ENCODE measurements at regions not wholly inside any gene's neighbourhood (a gene's known extent, or its start where the extent isn't known, plus 50 kb on each side); places are given as distances from the start of the nearest gene placed in this dataset.

- Histone ChIP-seq H3K4me2 (ENCODE audit: low read depth, low read length, poor library complexity, severe bottlenecking) (no peak overlapping the region), H4K20me1 (ENCODE audit: insufficient read depth, low read depth, low read length) (no peaks in the 10 kb centered on the region), H3K27me3 (ENCODE audit: low read length) (no peaks in the 10 kb centered on the region), H3K79me2 (ENCODE audit: low read length) (no peaks in the 10 kb centered on the region), H3K9me2 (replicated peaks; ENCODE audit: insufficient read depth, low read length) (no peaks in the 10 kb centered on the region), H3K27ac (ENCODE audit: low read length) (no peak overlapping the region), H3K36me3 (ENCODE audit: insufficient read depth, low read length) (no peaks in the 10 kb centered on the region), H3K9ac (ENCODE audit: low read length) (no peak overlapping the region), H3K4me3 (ENCODE audit: low read length) (no peak overlapping the region), H3K4me1 (ENCODE audit: low read length) (no peaks in the 10 kb centered on the region), H2AFZ (ENCODE audit: low read length) (no peak overlapping the region), H3K9me3 (ENCODE audit: low read length) (no peaks in the 10 kb centered on the region)
- DNase-seq, result no peak
Observed at GRCh38 chr3:87047852-87048251, 56.9 kb upstream of the VGLL3 start.

- Histone ChIP-seq H3K4me3 (ENCODE audit: low read length) (no peak overlapping the region), H3K79me2 (ENCODE audit: low read length) (no peaks in the 10 kb centered on the region), H3K36me3 (ENCODE audit: insufficient read depth, low read length) (no peaks in the 10 kb centered on the region), H3K4me2 (ENCODE audit: low read depth, low read length, poor library complexity, severe bottlenecking) (no peak overlapping the region), H3K4me1 (ENCODE audit: low read length) (no peaks in the 10 kb centered on the region), H3K9me2 (replicated peaks; ENCODE audit: insufficient read depth, low read length) (no peaks in the 10 kb centered on the region), H4K20me1 (ENCODE audit: insufficient read depth, low read depth, low read length) (no peaks in the 10 kb centered on the region), H2AFZ (ENCODE audit: low read length) (no peak overlapping the region), H3K9me3 (ENCODE audit: low read length) (no peaks in the 10 kb centered on the region), H3K9ac (ENCODE audit: low read length) (no peak overlapping the region), H3K27ac (ENCODE audit: low read length) (no peak overlapping the region), H3K27me3 (ENCODE audit: low read length) (no peaks in the 10 kb centered on the region)
- DNase-seq, result no peak
Observed at GRCh38 chr3:87046241-87046640, 55.3 kb upstream of the VGLL3 start.

- Histone ChIP-seq H3K9me3 (ENCODE audit: low read length) (no peaks in the 10 kb centered on the region), H3K27me3 (ENCODE audit: low read length) (no peaks in the 10 kb centered on the region), H3K4me2 (ENCODE audit: low read depth, low read length, poor library complexity, severe bottlenecking) (no peak overlapping the region)
Observed at GRCh38 chr3:87045473-87045872, 54.5 kb upstream of the VGLL3 start.

GRCh38 chr3:87044846-87045245, 53.9 kb upstream of the VGLL3 start:
- Histone ChIP-seq H3K79me2 (ENCODE audit: low read length) (no peaks in the 10 kb centered on the region), H3K27me3 (ENCODE audit: low read length) (no peaks in the 10 kb centered on the region), H3K4me2 (ENCODE audit: low read depth, low read length, poor library complexity, severe bottlenecking) (no peak overlapping the region), H3K4me3 (ENCODE audit: low read length) (no peak overlapping the region), H3K9me2 (replicated peaks; ENCODE audit: insufficient read depth, low read length) (no peaks in the 10 kb centered on the region), H3K27ac (ENCODE audit: low read length) (no peak overlapping the region), H3K9ac (ENCODE audit: low read length) (no peak overlapping the region), H4K20me1 (ENCODE audit: insufficient read depth, low read depth, low read length) (no peaks in the 10 kb centered on the region), H3K4me1 (ENCODE audit: low read length) (no peaks in the 10 kb centered on the region), H2AFZ (ENCODE audit: low read length) (no peak overlapping the region), H3K36me3 (ENCODE audit: insufficient read depth, low read length) (no peaks in the 10 kb centered on the region), H3K9me3 (ENCODE audit: low read length) (no peaks in the 10 kb centered on the region)
- DNase-seq, result no peak

More at GRCh38 chr3:87045473-87045872, 54.5 kb upstream of the VGLL3 start:
- no peak overlapping the region for H3K27ac ChIP-seq (ENCODE audit: low read length)
- no peaks in the 10 kb centered on the region for H3K79me2 ChIP-seq (ENCODE audit: low read length)
- H3K4me3 ChIP-seq (ENCODE audit: low read length), result no peak overlapping the region
- no peak overlapping the region for H2AFZ ChIP-seq (ENCODE audit: low read length)
- no peaks in the 10 kb centered on the region for H3K36me3 ChIP-seq (ENCODE audit: insufficient read depth, low read length)
- H3K9ac ChIP-seq (ENCODE audit: low read length), result no peak overlapping the region
- H3K9me2 ChIP-seq (replicated peaks; ENCODE audit: insufficient read depth, low read length), result no peaks in the 10 kb centered on the region
- H4K20me1 ChIP-seq (ENCODE audit: insufficient read depth, low read depth, low read length), result no peaks in the 10 kb centered on the region
- no peak for DNase-seq
- H3K4me1 ChIP-seq (ENCODE audit: low read length), result no peaks in the 10 kb centered on the region

GRCh38 chr3:87044409-87044808, 53.5 kb upstream of the VGLL3 start:
- no peak for DNase-seq
- Histone ChIP-seq H3K27me3 (ENCODE audit: low read length) (no peaks in the 10 kb centered on the region), H3K9me3 (ENCODE audit: low read length) (no peaks in the 10 kb centered on the region), H3K79me2 (ENCODE audit: low read length) (no peaks in the 10 kb centered on the region), H2AFZ (ENCODE audit: low read length) (no peak overlapping the region), H3K4me2 (ENCODE audit: low read depth, low read length, poor library complexity, severe bottlenecking) (no peak overlapping the region), H3K4me3 (ENCODE audit: low read length) (no peak overlapping the region), H3K27ac (ENCODE audit: low read length) (no peak overlapping the region), H3K36me3 (ENCODE audit: insufficient read depth, low read length) (no peaks in the 10 kb centered on the region), H4K20me1 (ENCODE audit: insufficient read depth, low read depth, low read length) (no peaks in the 10 kb centered on the region), H3K4me1 (ENCODE audit: low read length) (no peaks in the 10 kb centered on the region), H3K9me2 (replicated peaks; ENCODE audit: insufficient read depth, low read length) (no peaks in the 10 kb centered on the region), H3K9ac (ENCODE audit: low read length) (no peak overlapping the region)

GRCh38 chr3:87041191-87041590, 50.2 kb upstream of the VGLL3 start:
- Histone ChIP-seq H3K4me1 (ENCODE audit: low read length) (no peaks in the 10 kb centered on the region), H3K4me2 (ENCODE audit: low read depth, low read length, poor library complexity, severe bottlenecking) (no peak overlapping the region), H3K27me3 (ENCODE audit: low read length) (no peaks in the 10 kb centered on the region), H3K9me3 (ENCODE audit: low read length) (no peaks in the 10 kb centered on the region; the same call in 1 of the 2 replicates), H4K20me1 (ENCODE audit: insufficient read depth, low read depth, low read length) (no peaks in the 10 kb centered on the region), H3K4me3 (ENCODE audit: low read length) (no peak overlapping the region), H3K27ac (ENCODE audit: low read length) (no peak overlapping the region), H3K9me2 (replicated peaks; ENCODE audit: insufficient read depth, low read length) (0 out of 2 replicates have a peak, but pooled peaks cover 5% of the 10 kb centered on the region), H3K79me2 (ENCODE audit: low read length) (no peaks in the 10 kb centered on the region), H3K36me3 (ENCODE audit: insufficient read depth, low read length) (no peaks in the 10 kb centered on the region), H3K9ac (ENCODE audit: low read length) (no peak overlapping the region), H2AFZ (ENCODE audit: low read length) (no peak overlapping the region)
- no peak for DNase-seq
